MCF 10A (cell line): ENCODE measurements at regions not wholly inside any gene's neighbourhood (a gene's known extent, or its start where the extent isn't known, plus 50 kb on each side); places are given as distances from the start of the nearest gene placed in this dataset.

Experiments used
- BruUV-seq: library from RNA; stranded (reverse); fragments of 400-500 nt; replicated peaks from 2 replicates; lab custom pipeline; 2021; lab: Mats Ljungman, UMichigan
- CTCF ChIA-PET: fragments of 300-600 bp; sonication (Branson Sonifier 250); formaldehyde crosslinking; extraction: SDS; loops from one replicate; lab custom pipeline; 2021; ENCODE audit warnings: antibody characterized with exemption, inconsistent platforms; lab: Yijun Ruan, JAX
- POLR2A ChIA-PET: fragments of 300-600, 350-650 bp; sonication (Branson Sonifier 250); formaldehyde crosslinking; extraction: SDS; loops from one replicate; lab custom pipeline; 2020; ENCODE audit warnings: antibody characterized with exemption, inconsistent platforms; lab: Yijun Ruan, JAX
- DNase-seq: peaks from one replicate; pipeline ENCODE4 v3.0.0-alpha.2; 2018; ENCODE audit not compliant: unreplicated experiment
- H3K27ac Mint-ChIP-seq: one replicate; pipeline ENCODE4 v1.8.0; 2022; ENCODE audit warnings: mild to moderate bottlenecking, low read depth, mixed read lengths; ENCODE audit not compliant: unreplicated experiment
- H3K27me3 Mint-ChIP-seq: one replicate; pipeline ENCODE4 v1.8.0; 2022; ENCODE audit warnings: mixed read lengths; ENCODE audit not compliant: insufficient read depth, unreplicated experiment
- H3K36me3 Mint-ChIP-seq: one replicate; pipeline ENCODE4 v1.8.0; 2022; ENCODE audit warnings: mild to moderate bottlenecking, moderate library complexity, mixed read lengths; ENCODE audit not compliant: insufficient read depth, unreplicated experiment
- H3K4me1 Mint-ChIP-seq: one replicate; pipeline ENCODE4 v1.8.0; 2022; ENCODE audit warnings: mixed read lengths; ENCODE audit not compliant: insufficient read depth, unreplicated experiment
- H3K4me3 Mint-ChIP-seq: one replicate; pipeline ENCODE4 v1.8.0; 2022; ENCODE audit warnings: mild to moderate bottlenecking, moderate library complexity, mixed read lengths; ENCODE audit not compliant: unreplicated experiment
- H3K9me3 Mint-ChIP-seq: one replicate; pipeline ENCODE4 v1.8.0; 2022; ENCODE audit warnings: mixed read lengths; ENCODE audit not compliant: unreplicated experiment
- CTCF ChIP-seq: fragments of 200-600 bp; IDR thresholded peaks from one replicate; pipeline ENCODE4 v1.8.0; 2022; ENCODE audit warnings: antibody characterized with exemption, mild to moderate bottlenecking; ENCODE audit not compliant: unreplicated experiment
- intact Hi-C: fragments of 100-400 bp; cut with micrococcal nuclease; formaldehyde crosslinking; loops from 2 replicates; pipeline ENCODE4 v1.14.1; 2022

GRCh38 chr10:120111628-120112027 lies 219.1 kb downstream of the SEC23IP start:
- BruUV-seq: no TSS peak
- ChIA-PET POLR2A (interaction anchor here (0.6 kb wide), 1 partner anchor 11 kb away, joined by 3 read pairs; no protein-coding TSS in a partner anchor), CTCF (interaction anchor here (0.6 kb wide), 1 partner anchor 11 kb away, joined by 5 read pairs; no protein-coding TSS in a partner anchor)
- intact Hi-C loops: no loop called here
- H3K4me3 Mint-ChIP-seq: no peak overlapping the region
- DNase-seq: no peak
- H3K27me3 Mint-ChIP-seq: peaks cover 51% of the 10 kb centered on the region
- no peaks in the 10 kb centered on the region for H3K36me3 Mint-ChIP-seq
- no peak for TF ChIP-seq CTCF
- H3K27ac Mint-ChIP-seq: no peak overlapping the region
- H3K4me1 Mint-ChIP-seq: no peaks in the 10 kb centered on the region
- no peaks in the 10 kb centered on the region for H3K9me3 Mint-ChIP-seq

DNA sequence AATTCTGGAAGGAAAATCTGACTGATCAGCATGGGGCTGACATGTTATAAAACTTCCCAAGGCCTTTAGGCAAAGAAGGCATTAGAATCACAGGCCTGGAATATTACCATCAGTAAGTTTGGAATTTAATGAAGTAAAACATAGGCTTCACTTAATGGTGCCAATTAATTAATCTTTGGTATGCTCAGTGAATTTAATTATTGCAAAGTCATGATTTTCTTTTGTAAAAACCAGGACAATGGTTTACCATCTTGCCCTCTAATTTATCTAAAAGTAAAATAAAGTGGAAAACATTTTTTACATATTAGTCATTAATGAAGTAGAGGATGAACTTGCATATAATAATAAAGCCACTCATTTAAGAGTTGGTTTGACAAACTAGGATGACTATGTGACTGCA lies 220.3 kb downstream of the SEC23IP start:
- peaks cover 53% of the 10 kb centered on the region for H3K27me3 Mint-ChIP-seq
- intact Hi-C loops: no loop called here
- ChIA-PET POLR2A (no interaction called here), CTCF (no interaction called here)
- no peak for DNase-seq
- H3K36me3 Mint-ChIP-seq: no peaks in the 10 kb centered on the region
- TF ChIP-seq CTCF: no peak
- no peak overlapping the region for H3K4me3 Mint-ChIP-seq
- H3K27ac Mint-ChIP-seq: no peak overlapping the region
- no TSS peak for BruUV-seq
- no peaks in the 10 kb centered on the region for H3K4me1 Mint-ChIP-seq
- no peaks in the 10 kb centered on the region for H3K9me3 Mint-ChIP-seq

DNA sequence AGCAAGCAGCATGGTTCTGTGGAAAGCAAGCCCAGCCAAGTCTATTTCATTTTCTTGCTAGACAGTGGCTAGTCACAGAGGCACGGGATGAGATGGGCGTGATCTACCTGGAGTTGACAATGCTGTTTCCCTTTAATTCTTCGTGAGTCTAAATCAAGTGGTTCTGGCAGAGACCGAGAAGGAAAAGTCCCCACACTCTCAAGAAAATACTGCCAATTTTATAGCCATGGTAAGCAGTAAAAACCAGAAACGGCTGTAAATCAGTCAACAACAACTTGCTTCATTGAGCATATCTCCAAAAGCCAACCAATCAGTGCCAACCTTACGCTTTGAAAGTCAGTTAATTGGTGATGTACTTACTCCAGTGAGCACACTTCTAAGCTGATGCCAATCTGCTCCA lies 223.4 kb downstream of the SEC23IP start:
- no peak overlapping the region for H3K4me3 Mint-ChIP-seq
- no peak for TF ChIP-seq CTCF
- no peak for DNase-seq
- no peak overlapping the region for H3K27ac Mint-ChIP-seq
- no peaks in the 10 kb centered on the region for H3K9me3 Mint-ChIP-seq
- peaks cover 53% of the 10 kb centered on the region for H3K27me3 Mint-ChIP-seq
- BruUV-seq: no TSS peak
- POLR2A ChIA-PET: interaction anchor here (0.6 kb wide), 1 partner anchor 168 kb away, joined by 4 read pairs; no protein-coding TSS in a partner anchor
- H3K4me1 Mint-ChIP-seq: no peaks in the 10 kb centered on the region
- CTCF ChIA-PET: no interaction called here
- intact Hi-C loops: no loop called here
- no peaks in the 10 kb centered on the region for H3K36me3 Mint-ChIP-seq

GRCh38 chr10:120121768-120122167 lies 229.2 kb downstream of the SEC23IP start:
- Mint-ChIP-seq H3K4me1 (no peaks in the 10 kb centered on the region), H3K27me3 (peaks cover 39% of the 10 kb centered on the region), H3K27ac (no peak overlapping the region), H3K36me3 (no peaks in the 10 kb centered on the region), H3K4me3 (no peak overlapping the region), H3K9me3 (no peaks in the 10 kb centered on the region)
- no peak for TF ChIP-seq CTCF
- intact Hi-C loops: no loop called here
- no TSS peak for BruUV-seq
- POLR2A ChIA-PET: no interaction called here
- CTCF ChIA-PET: no interaction called here
- no peak for DNase-seq
